Inferior parietal cortex (tissue), 1 donor: ENCODE measurements at regions not wholly inside any gene's neighbourhood (a gene's known extent, or its start where the extent isn't known, plus 50 kb on each side); places are given as distances from the start of the nearest gene placed in this dataset.
"Not testable (repeated sequence)": the region's sequence is repeated elsewhere in the genome, so short reads cannot be mapped to it uniquely, and the experiment has no call there.

ENCODE experiments used
- DNase-seq: peaks from one replicate; pipeline ENCODE4 v3.0.0-alpha.2; 2016; ENCODE audit errors: extremely low spot score

- no peak for DNase-seq
Observed at GRCh38 chr2:77578354-77578753, 56.2 kb upstream of the LRRTM4 start.

DNA sequence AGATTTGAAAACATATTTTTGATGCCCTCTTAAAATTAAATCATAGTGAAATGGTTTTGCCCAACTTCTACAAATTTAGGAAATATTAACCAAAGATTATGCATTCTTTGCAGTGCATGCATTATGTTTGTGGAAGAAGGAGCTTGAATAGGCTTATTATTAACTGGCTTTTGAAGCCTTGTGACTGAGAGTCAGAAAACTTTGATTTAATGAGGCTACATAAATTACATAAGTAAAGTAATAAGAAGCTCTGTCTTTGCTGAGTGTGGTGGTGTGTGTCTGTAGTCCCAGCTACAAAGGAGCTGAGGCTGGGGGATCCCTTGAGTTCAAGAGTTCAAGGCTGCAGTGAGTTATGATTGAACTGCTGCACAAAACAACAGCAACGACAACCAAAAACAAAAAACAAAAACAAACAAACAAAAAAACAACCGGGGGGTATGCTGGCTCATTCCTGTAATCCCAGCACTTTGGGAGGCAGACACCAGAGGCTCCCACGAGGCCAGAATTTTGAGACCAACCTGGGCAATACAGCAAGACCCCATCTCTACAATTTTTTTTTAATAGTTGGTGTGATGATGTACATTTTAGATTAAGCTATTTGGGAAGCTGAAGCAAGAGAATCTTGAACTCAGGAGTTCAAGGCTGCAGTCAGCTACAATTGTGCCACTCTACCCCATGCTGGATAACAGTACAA lies 57.0 kb upstream of the LRRTM4 start:
- DNase-seq = no peak

GRCh38 chr2:77588438-77588837 lies 66.3 kb upstream of the LRRTM4 start:
- no peak for DNase-seq

DNA sequence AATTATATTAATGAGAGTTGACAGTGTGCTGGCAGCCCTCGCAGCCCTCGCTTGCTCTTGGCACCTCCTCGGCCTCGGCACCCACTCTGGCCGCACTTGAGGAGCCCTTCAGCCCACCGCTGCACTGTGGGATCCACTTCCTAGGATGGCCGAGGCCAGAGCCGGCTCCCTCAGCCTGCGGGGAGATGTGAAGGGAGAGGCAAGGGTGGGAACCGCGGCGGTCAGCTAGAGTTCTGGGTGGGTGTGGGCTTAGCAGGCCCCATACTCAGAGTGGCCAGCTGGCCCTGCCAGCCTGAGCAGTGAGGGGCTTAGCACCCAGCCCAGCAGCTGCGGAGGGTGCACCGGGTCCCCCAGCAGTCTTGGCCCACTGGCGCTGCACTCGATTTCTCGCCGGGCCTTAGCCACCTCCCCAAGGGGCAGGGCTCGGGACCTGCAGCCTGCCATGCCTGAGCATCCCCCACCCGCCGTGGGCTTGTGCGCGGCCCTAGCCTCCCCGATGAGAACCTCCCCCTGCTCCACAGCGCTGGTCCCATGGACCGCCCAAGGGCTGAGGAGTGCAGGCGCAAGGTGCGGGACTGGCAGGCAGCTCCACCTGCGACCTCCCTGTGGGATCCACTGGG lies 68.2 kb upstream of the LRRTM4 start:
- DNase-seq = no peak

DNA sequence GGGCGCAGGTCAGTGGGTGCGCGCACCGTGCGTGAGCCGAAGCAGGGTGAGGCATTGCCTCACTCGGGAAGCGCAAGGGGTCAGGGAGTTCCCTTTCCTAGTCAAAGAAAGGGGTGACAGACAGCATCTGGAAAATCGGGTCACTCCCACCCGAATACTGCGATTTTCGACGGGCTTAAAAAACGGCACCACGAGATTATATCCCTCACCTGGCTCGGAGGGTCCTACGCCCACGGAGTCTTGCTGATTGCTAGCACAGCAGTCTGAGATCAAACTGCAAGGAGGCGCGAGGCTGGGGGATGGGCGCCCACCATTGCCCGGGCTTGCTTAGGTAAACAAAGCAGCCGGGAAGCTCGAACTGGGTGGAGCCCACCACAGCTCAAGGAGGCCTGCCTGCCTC lies 70.8 kb upstream of the LRRTM4 start:
- DNase-seq = not testable (repeated sequence)

- no peak for DNase-seq
Observed at GRCh38 chr2:77602771-77603170, 80.6 kb upstream of the LRRTM4 start.

DNA sequence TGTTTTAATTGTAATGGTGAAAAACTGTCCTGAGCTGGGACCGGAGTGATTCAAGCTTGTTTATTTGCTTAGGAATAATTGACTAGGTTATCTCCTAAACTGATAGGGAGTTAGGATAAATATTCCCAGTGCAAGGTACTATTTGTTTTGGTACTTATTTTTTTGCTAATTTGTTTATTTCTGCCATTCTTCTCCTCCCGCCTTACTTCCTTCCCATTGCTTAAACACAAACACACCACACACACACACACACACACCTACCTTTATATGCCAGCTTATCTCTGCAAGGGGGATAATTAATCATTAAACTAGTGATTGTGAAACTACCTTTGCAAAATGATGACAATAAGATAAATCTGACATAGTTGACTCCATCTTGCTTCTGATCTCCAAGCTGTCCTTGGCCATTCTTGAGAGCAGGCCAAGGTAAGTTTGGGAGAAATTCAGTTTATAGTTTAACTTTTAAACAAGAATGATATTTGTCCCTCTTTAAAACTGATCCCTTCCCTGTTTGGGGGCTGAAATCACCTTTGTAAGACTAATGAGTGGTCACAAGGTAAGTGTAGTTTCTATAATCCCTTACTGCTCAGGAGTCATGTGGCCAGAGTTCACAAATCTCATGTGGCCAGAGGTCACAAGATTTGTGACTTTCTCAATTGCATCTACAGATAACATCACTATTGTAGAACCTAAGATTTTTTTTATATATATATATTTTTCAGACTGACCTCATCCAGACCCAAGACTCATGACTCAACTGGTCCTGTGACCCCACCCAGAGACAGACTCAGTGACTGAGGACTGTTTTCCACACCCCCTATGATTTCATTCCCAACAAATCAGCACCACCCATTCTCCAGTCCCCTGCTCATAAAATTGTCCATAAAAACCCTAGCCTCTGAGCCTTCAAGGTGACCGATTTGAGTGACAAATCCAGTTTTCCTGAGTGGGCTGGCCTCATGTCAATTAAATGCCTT lies 83.1 kb upstream of the LRRTM4 start:
- DNase-seq = no peak

DNA sequence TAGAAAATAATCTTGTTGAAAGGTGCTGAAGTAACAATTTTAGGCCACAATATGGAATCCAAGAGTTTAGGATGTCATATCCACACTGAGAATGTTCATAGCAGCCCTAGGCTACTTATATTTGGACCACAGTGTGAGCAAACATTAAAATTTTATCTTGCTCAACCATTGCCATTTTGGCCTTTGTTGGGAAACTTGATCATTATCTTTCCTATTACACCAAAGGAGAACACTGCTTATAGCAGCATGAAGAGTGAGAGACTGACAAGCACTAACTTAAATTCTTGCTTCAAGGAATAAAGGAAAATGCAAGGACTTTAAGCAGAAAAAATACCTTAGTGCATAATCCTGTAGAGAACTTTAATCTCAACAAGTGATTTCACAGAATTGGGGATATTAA lies 86.3 kb upstream of the LRRTM4 start:
- DNase-seq = no peak

GRCh38 chr2:77629539-77629938 lies 107.4 kb upstream of the LRRTM4 start:
- DNase-seq = peak; percentile 5

GRCh38 chr2:77631007-77631406 lies 108.8 kb upstream of the LRRTM4 start:
- no peak for DNase-seq

DNA sequence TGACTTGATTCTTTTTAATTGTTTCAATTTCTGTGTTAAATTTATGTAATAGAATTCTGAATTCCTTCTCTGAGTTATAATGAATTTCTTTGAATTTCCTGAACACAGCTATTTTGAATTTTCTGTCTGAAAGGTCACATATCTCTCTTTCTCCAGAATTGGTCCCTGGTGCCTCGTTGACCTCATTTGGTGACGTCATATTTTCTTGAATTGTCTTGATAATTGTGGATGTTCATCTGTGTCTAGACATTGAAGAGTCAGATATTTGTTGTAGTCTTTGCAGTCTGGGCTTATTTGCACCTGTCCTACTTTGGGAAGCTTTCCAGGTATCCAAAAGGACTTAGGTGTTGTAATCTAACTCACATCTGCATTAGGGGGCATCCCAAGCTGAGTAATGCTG lies 111.4 kb upstream of the LRRTM4 start:
- no peak for DNase-seq

GRCh38 chr2:77640924-77641323 lies 118.7 kb upstream of the LRRTM4 start:
- DNase-seq = no peak

DNA sequence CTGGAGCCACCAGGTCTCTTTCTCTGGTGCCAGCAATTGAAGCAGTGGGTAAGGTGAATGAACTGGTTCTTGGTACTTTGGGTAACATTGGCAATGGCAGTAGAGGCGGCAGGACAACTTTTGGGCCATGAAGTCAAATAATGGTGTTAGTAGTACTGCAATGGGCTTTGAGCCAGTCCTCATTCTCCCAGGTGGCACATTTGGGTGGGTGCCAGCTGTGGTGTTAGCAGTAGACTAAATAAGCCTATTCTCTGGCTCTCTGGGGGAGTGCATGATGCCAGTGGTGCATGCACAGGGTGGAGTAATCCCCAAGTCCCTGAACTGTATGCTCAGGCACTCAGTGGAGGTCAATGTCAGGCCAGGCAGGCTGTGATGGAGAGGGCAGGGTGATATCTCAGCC lies 120.2 kb upstream of the LRRTM4 start:
- no peak for DNase-seq

GRCh38 chr2:77649856-77650255 lies 127.7 kb upstream of the LRRTM4 start:
- no peak for DNase-seq

- no peak for DNase-seq
Observed at GRCh38 chr2:77652499-77652898, 130.3 kb upstream of the LRRTM4 start.

DNA sequence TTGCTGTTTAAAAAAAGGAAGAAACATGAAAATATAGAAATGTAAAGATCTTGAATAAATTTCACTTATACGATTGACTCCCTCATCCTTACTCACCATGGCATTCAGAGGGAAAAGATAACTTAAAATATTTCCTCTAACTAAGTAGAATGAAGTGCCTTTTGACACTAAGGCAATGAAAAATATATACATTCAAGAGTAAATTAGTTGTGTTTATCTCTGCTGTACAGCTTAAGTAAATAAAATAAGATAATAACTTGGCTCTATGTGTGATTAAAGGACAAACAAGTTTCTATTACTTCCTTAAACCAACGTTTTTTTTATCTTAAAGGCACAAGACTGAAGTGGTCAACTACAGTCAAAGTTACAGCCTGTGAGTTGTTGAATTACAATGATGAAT lies 142.3 kb upstream of the LRRTM4 start:
- no peak for DNase-seq

GRCh38 chr2:77666251-77666980 lies 144.2 kb upstream of the LRRTM4 start:
- DNase-seq = no peak

DNA sequence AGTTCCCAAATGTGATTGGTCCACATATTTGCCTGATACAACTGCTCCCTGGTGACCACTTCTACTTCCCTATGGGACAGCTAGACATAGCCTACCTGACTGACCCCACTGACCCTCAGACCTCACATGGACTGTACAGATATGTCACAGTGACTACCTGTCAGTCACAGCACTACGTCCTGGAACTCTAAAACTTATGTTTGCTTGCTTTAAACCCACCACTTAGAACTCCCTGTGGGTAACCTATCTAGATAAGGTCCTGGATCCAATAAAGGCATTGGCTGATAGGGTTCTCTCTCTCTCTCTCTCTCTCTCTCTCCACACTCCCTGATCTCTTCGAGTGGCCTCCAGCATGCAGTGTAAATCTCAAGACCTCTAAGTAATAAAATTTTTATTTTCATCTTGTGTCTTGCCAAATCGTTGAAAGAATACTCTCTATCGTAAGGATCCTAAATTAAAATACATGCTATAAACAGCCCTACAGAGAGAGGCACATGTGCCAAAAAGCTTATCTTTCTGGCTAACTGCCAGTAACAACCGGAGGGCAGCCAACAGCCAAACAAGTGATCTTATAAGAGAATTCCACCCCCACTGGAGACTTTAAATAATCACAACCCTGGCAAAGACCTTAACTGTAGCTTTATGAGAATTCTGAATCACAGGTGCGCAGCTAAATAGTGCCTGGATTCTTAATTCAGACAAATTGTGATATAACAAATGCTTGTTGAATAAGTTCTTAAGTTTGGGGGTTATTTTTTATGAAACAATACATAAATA lies 162.6 kb upstream of the LRRTM4 start:
- DNase-seq = not testable (repeated sequence)

DNA sequence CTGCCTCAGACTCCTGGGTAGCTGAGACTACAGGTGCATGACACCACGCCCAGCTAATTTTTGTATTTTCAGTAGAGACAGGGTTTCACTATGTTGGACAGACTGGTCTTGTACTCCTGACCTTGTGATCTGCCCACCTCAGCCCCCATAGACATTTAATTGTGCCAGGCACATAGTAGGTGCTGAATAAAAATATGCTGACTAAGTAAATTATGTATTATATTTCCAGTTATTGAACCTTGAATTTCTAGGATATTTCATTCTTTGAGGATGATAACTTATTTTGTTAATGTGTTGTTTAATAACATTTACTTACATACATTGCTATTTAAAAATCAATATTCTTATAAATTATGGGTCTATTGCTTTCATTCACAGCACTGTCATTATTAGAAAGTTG lies 190.4 kb upstream of the LRRTM4 start:
- DNase-seq = no peak

DNA sequence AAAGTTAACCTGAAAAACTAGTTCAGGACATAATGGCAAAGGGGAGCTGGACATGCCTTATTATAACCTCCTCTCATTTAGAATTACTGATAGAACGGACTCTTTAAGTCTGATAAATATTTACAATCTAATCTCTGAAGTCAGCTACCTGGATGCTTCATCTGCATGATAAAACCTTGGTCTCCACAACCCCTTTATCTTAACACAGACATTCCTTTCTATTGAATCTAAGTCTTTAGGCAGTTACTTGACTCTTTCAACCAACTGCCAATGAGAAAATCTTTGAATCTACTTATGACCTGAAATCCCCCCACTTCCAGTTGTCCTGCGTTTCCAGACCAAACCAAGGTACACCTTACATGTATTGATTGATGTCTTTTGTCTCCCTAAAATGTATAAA lies 191.2 kb upstream of the LRRTM4 start:
- DNase-seq = no peak

DNA sequence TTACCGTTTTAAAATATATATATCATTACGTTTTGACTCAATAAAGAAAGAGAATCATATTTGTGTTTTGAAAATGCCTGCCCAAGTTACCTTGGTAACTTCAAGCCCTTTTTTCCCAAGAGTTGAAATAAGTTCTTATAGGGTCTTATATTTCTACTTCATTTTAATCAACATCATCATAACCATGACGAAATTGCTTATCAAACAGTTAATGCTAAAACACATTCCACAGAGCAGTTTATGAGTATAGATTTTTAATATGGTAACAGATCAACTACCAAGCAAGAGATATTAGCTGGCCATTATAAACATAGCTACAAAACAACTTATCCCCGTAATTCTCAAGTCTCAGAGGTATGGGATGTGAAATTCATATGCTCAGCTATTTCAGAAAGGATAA lies 197.9 kb upstream of the LRRTM4 start:
- DNase-seq = no peak
